Caco-2 (cell line): ENCODE measurements at regions not wholly inside any gene's neighbourhood (a gene's known extent, or its start where the extent isn't known, plus 50 kb on each side); places are given as distances from the start of the nearest gene placed in this dataset.

Source experiments
- BruUV-seq: library from RNA; stranded (reverse); fragments of 400-500 nt; replicated peaks from 2 replicates; lab custom pipeline; 2021; lab: Mats Ljungman, UMichigan
- CTCF ChIA-PET: fragments of 300-600 bp; sonication (Branson Sonifier 250); formaldehyde crosslinking; loops from one replicate; lab custom pipeline; 2022; ENCODE audit warnings: antibody characterized with exemption; lab: Charles Lee
- POLR2A ChIA-PET: fragments of 300-600 bp; sonication (Branson Sonifier 250); formaldehyde crosslinking; loops from one replicate; lab custom pipeline; 2022; ENCODE audit warnings: antibody characterized with exemption; lab: Charles Lee
- DNase-seq, 2 experiments: peaks; one replicate each; pipeline versions ENCODE4 v3.0.0 to v3.0.0-alpha.2; 2020 to 2022
- H3K27me3 ChIP-seq: replicated peaks from 2 replicates; pipeline ENCODE4 v1.6.0; 2011; ENCODE audit warnings: low read length; ENCODE audit not compliant: control insufficient read depth, insufficient read depth
- H3K36me3 ChIP-seq: 2 replicates; pipeline ENCODE4 v1.5.1; 2011; ENCODE audit warnings: low read length; ENCODE audit not compliant: control insufficient read depth, insufficient read depth
- H3K4me1 ChIP-seq: fragments of 250-450 bp; sonication (Bioruptor Pico); 2 replicates; pipeline ENCODE4 v1.5.1; 2020; ENCODE audit warnings: mild to moderate bottlenecking
- H3K4me3 ChIP-seq: 2 replicates; pipeline ENCODE4 v1.5.1; 2011; ENCODE audit warnings: low read depth, mild to moderate bottlenecking, control low read depth, low read length
- H3K9me3 ChIP-seq: fragments of 250-450 bp; sonication (Bioruptor Pico); 2 replicates; pipeline ENCODE4 v1.5.1; 2020; ENCODE audit warnings: mild to moderate bottlenecking, moderate library complexity
- H3K27ac Mint-ChIP-seq: one replicate; pipeline ENCODE4 v1.8.0; 2022; ENCODE audit warnings: mixed read lengths; ENCODE audit not compliant: unreplicated experiment
- H3K27me3 Mint-ChIP-seq: one replicate; pipeline ENCODE4 v1.8.0; 2022; ENCODE audit warnings: mixed read lengths; ENCODE audit not compliant: insufficient read depth, unreplicated experiment
- H3K36me3 Mint-ChIP-seq: one replicate; pipeline ENCODE4 v1.8.0; 2022; ENCODE audit warnings: mild to moderate bottlenecking, mixed read lengths; ENCODE audit not compliant: insufficient read depth, unreplicated experiment
- H3K4me1 Mint-ChIP-seq: one replicate; pipeline ENCODE4 v1.8.0; 2022; ENCODE audit warnings: low read depth, mixed read lengths; ENCODE audit not compliant: unreplicated experiment
- H3K4me3 Mint-ChIP-seq: one replicate; pipeline ENCODE4 v1.8.0; 2022; ENCODE audit warnings: mild to moderate bottlenecking, moderate library complexity, mixed read lengths; ENCODE audit not compliant: unreplicated experiment
- H3K9me3 Mint-ChIP-seq: one replicate; pipeline ENCODE4 v1.8.0; 2022; ENCODE audit warnings: mixed read lengths; ENCODE audit not compliant: unreplicated experiment
- CTCF ChIP-seq, 2 experiments: fragments of 200-600 bp in 1 of 2; IDR thresholded peaks; 1 replicate in 1 of 2; 2 replicates in 1 of 2; pipeline versions ENCODE4 v1.5.1 to v1.8.0; 2011 to 2022; ENCODE audit warnings: antibody characterized with exemption in 1 of 2, control low read depth in 1 of 2, inconsistent platforms in 1 of 2, low read depth in 1 of 2, low read length in 1 of 2, mild to moderate bottlenecking in 1 of 2, moderate library complexity in 1 of 2; ENCODE audit not compliant: insufficient read depth in 1 of 2, severe bottlenecking in 1 of 2, unreplicated experiment in 1 of 2
- intact Hi-C: fragments of 100-400 bp; cut with micrococcal nuclease; formaldehyde crosslinking; loops from one replicate; pipeline ENCODE4 v1.10.0; 2022; ENCODE audit not compliant: unreplicated experiment

DNA sequence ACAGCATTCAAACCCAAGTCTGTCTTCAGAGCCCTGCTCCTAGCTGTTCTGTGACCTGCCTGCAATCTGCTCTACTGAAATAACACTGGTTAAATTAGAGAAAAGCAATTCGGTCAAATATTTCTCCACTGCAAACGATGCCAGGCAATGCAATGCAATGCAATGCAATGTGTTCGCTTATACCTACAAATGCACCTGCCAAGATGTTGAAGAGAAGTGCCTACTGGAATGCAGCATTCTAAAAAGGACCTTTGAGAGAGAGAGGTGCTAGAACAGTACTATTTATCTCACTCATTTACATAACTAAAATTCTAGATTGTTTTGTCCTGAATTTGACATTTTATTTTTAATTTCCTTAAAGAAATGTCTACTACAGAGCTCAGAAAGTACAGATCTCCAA, 157.3 kb upstream of the CDK1 start:
- no peaks in the 10 kb centered on the region for H3K27me3 ChIP-seq
- H3K4me1 ChIP-seq, result peaks cover 14% of the 10 kb centered on the region
- intact Hi-C loops, result no loop called here
- TF ChIP-seq CTCF (IDR thresholded peaks at IDR 0.05; ENCODE audit: insufficient read depth in 1 of 2, low read depth in 1 of 2, low read length in 1 of 2, severe bottlenecking in 1 of 2, unreplicated experiment in 1 of 2), result no peak
- Mint-ChIP-seq H3K4me1 (no peaks in the 10 kb centered on the region), H3K27me3 (no peaks in the 10 kb centered on the region), H3K36me3 (no peaks in the 10 kb centered on the region), H3K9me3 (no peaks in the 10 kb centered on the region), H3K4me3 (no peak overlapping the region), H3K27ac (no peak overlapping the region)
- no peak overlapping the region for H3K4me3 ChIP-seq
- POLR2A ChIA-PET, result no interaction called here
- H3K36me3 ChIP-seq, result no peaks in the 10 kb centered on the region
- CTCF ChIA-PET, result no interaction called here
- no TSS peak for BruUV-seq
- no peaks in the 10 kb centered on the region for H3K9me3 ChIP-seq
- no peak for DNase-seq

DNA sequence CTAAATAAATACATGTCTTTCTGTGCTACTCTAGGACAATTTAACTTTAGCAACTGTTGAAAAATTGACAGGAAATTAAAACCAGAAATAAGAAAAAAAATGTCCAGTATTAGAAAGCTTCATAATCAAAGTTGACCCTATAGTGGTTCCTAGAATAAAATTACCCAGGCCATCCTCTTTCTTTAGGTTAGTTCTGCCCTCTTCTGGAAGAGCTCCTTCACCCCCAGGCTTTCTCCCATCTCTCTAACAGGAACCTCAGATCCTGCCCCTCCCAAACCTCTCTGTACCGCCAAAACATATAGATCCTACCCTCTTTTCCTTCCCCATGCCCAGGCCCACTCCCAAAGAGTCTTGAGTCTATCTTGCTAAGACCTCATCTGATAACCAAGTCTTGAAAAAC, 159.4 kb upstream of the CDK1 start:
- H3K4me1 ChIP-seq, result peaks cover 8% of the 10 kb centered on the region
- no TSS peak for BruUV-seq
- no peaks in the 10 kb centered on the region for H3K9me3 ChIP-seq
- Mint-ChIP-seq H3K4me1 (no peaks in the 10 kb centered on the region), H3K27ac (no peak overlapping the region), H3K27me3 (no peaks in the 10 kb centered on the region), H3K9me3 (no peaks in the 10 kb centered on the region), H3K36me3 (no peaks in the 10 kb centered on the region), H3K4me3 (no peak overlapping the region)
- POLR2A ChIA-PET, result no interaction called here
- CTCF ChIA-PET, result interaction anchor here (0.6 to 1.2 kb wide), 4 partner anchors 28 to 174 kb away, joined by 3 to 4 read pairs (median 3); no protein-coding TSS in a partner anchor
- no peak for DNase-seq
- H3K4me3 ChIP-seq, result no peak overlapping the region
- H3K27me3 ChIP-seq, result no peaks in the 10 kb centered on the region
- intact Hi-C loops, result loop anchor here (1.0 kb wide), 2 partner anchors 70 to 173 kb away; no protein-coding TSS in a partner anchor
- no peaks in the 10 kb centered on the region for H3K36me3 ChIP-seq
- TF ChIP-seq CTCF (IDR thresholded peaks at IDR 0.05; ENCODE audit: insufficient read depth in 1 of 2, low read depth in 1 of 2, low read length in 1 of 2, severe bottlenecking in 1 of 2, unreplicated experiment in 1 of 2), result peak in 1 of 2 experiments; percentile 24

- no peak for DNase-seq
- H3K4me1 Mint-ChIP-seq, result peaks cover 16% of the 10 kb centered on the region
- H3K4me1 ChIP-seq, result peaks cover 18% of the 10 kb centered on the region
- no peak overlapping the region for H3K27ac Mint-ChIP-seq
- no peak overlapping the region for H3K4me3 ChIP-seq
- no peaks in the 10 kb centered on the region for H3K36me3 ChIP-seq
- H3K36me3 Mint-ChIP-seq, result no peaks in the 10 kb centered on the region
- CTCF ChIA-PET, result no interaction called here
- H3K4me3 Mint-ChIP-seq, result no peak overlapping the region
- POLR2A ChIA-PET, result no interaction called here
- no TSS peak for BruUV-seq
- intact Hi-C loops, result no loop called here
- H3K27me3 Mint-ChIP-seq, result no peaks in the 10 kb centered on the region
- no peaks in the 10 kb centered on the region for H3K27me3 ChIP-seq
- no peak for TF ChIP-seq CTCF (IDR thresholded peaks at IDR 0.05; ENCODE audit: insufficient read depth in 1 of 2, low read depth in 1 of 2, low read length in 1 of 2, severe bottlenecking in 1 of 2, unreplicated experiment in 1 of 2)
- H3K9me3 ChIP-seq, result no peaks in the 10 kb centered on the region
- no peaks in the 10 kb centered on the region for H3K9me3 Mint-ChIP-seq
Measured at GRCh38 chr10:60615541-60615940, 162.7 kb upstream of the CDK1 start.
